ENCODE measurements at regions not wholly inside any gene's neighbourhood (a gene's known extent, or its start where the extent isn't known, plus 50 kb on each side); places are given as distances from the start of the nearest gene placed in this dataset.

GRCh38 chr14:99025418-99025817 lies 246.6 kb downstream of the BCL11B start:
- intact Hi-C loops (cut with micrococcal nuclease): no loop called here
- ChIA-PET CTCF (no interaction called here), POLR2A (no interaction called here)
- Mint-ChIP-seq H3K27me3 (no peaks in the 10 kb centered on the region), H3K27ac (no peak overlapping the region), H3K9me3 (peaks cover 5% of the 10 kb centered on the region), H3K4me1 (no peaks in the 10 kb centered on the region), H3K4me3 (no peak overlapping the region), H3K36me3 (ENCODE audit: low read depth) (no peaks in the 10 kb centered on the region)
- DNase-seq (no peak), ATAC-seq (ENCODE audit: low read depth) (no peak)
- no peak for TF ChIP-seq CTCF (IDR thresholded peaks at IDR 0.05)

GRCh38 chr14:99026471-99026870 lies 245.5 kb downstream of the BCL11B start:
- ChIA-PET POLR2A (no interaction called here), CTCF (no interaction called here)
- no peak for ATAC-seq (ENCODE audit: low read depth)
- intact Hi-C loops (cut with micrococcal nuclease): no loop called here
- Mint-ChIP-seq H3K36me3 (ENCODE audit: low read depth) (no peaks in the 10 kb centered on the region), H3K27me3 (no peaks in the 10 kb centered on the region), H3K4me3 (no peak overlapping the region), H3K9me3 (peaks cover 4% of the 10 kb centered on the region), H3K4me1 (no peaks in the 10 kb centered on the region), H3K27ac (no peak overlapping the region)
- TF ChIP-seq CTCF (IDR thresholded peaks at IDR 0.05): no peak
- DNase-seq: no peak

- no peaks in the 10 kb centered on the region for H3K36me3 Mint-ChIP-seq (ENCODE audit: low read depth)
- H3K4me3 Mint-ChIP-seq: no peak overlapping the region
- TF ChIP-seq CTCF (IDR thresholded peaks at IDR 0.05): no peak
- no peak for ATAC-seq (ENCODE audit: low read depth)
- intact Hi-C loops (cut with micrococcal nuclease): no loop called here
- POLR2A ChIA-PET: no interaction called here
- no peak overlapping the region for H3K27ac Mint-ChIP-seq
- H3K27me3 Mint-ChIP-seq: no peaks in the 10 kb centered on the region
- CTCF ChIA-PET: no interaction called here
- H3K4me1 Mint-ChIP-seq: no peaks in the 10 kb centered on the region
- DNase-seq: no peak
- H3K9me3 Mint-ChIP-seq: peaks cover 3% of the 10 kb centered on the region
These were observed 244.0 kb downstream of the BCL11B start for GRCh38 chr14:99028041-99028440.

GRCh38 chr14:99028521-99028920 lies 243.5 kb downstream of the BCL11B start:
- Mint-ChIP-seq H3K27ac (no peak overlapping the region), H3K4me1 (no peaks in the 10 kb centered on the region), H3K9me3 (peaks cover 3% of the 10 kb centered on the region), H3K27me3 (no peaks in the 10 kb centered on the region), H3K4me3 (no peak overlapping the region), H3K36me3 (ENCODE audit: low read depth) (no peaks in the 10 kb centered on the region)
- ATAC-seq (ENCODE audit: low read depth) (no peak), DNase-seq (no peak)
- intact Hi-C loops (cut with micrococcal nuclease): no loop called here
- TF ChIP-seq CTCF (IDR thresholded peaks at IDR 0.05): no peak
- ChIA-PET POLR2A (no interaction called here), CTCF (no interaction called here)

GRCh38 chr14:99029145-99029915 lies 242.7 kb downstream of the BCL11B start:
- CTCF ChIA-PET: no interaction called here
- POLR2A ChIA-PET: no interaction called here
- peaks cover 4% of the 10 kb centered on the region for H3K9me3 Mint-ChIP-seq
- no peak for DNase-seq
- H3K36me3 Mint-ChIP-seq (ENCODE audit: low read depth): no peaks in the 10 kb centered on the region
- H3K4me3 Mint-ChIP-seq: no peak overlapping the region
- no peak for ATAC-seq (ENCODE audit: low read depth)
- no peak for TF ChIP-seq CTCF (IDR thresholded peaks at IDR 0.05)
- no peaks in the 10 kb centered on the region for H3K27me3 Mint-ChIP-seq
- intact Hi-C loops (cut with micrococcal nuclease): no loop called here
- H3K4me1 Mint-ChIP-seq: no peaks in the 10 kb centered on the region
- H3K27ac Mint-ChIP-seq: no peak overlapping the region

Data from activated B cell treated with CpG ODN at 0.5 μM for 24 hours (primary cell).